Activated CD4-positive, CD25-positive, alpha-beta regulatory T cell treated with anti-CD3 and anti-CD28 coated beads, Interleukin-2, amount 50 U/mL, for 16 hours (primary cell): ENCODE measurements at regions not wholly inside any gene's neighbourhood (a gene's known extent, or its start where the extent isn't known, plus 50 kb on each side); places are given as distances from the start of the nearest gene placed in this dataset.
"Not testable (repeated sequence)": the region's sequence is repeated elsewhere in the genome, so short reads cannot be mapped to it uniquely, and the experiment has no call there.

Experiments
- DNase-seq: peaks from one replicate; pipeline ENCODE4 v3.0.0-alpha.2; 2020; ENCODE audit warnings: low read depth, low spot score

GRCh38 chr2:212913640-212914306, 237.6 kb downstream of the IKZF2 start:
- no peak for DNase-seq

GRCh38 chr2:212912445-212913103, 238.8 kb downstream of the IKZF2 start:
- DNase-seq: no peak

- no peak for DNase-seq
Measured at GRCh38 chr2:212911011-212911410, 240.4 kb downstream of the IKZF2 start.

GRCh38 chr2:212908682-212909435, 242.6 kb downstream of the IKZF2 start:
- DNase-seq: no peak

- DNase-seq: no peak
Measured at GRCh38 chr2:212908031-212908430, 243.4 kb downstream of the IKZF2 start.

- no peak for DNase-seq
Measured at GRCh38 chr2:212906620-212907019, 244.8 kb downstream of the IKZF2 start.

GRCh38 chr2:212905640-212906201, 245.7 kb downstream of the IKZF2 start:
- DNase-seq: no peak

GRCh38 chr2:212904646-212905045, 246.8 kb downstream of the IKZF2 start:
- no peak for DNase-seq

GRCh38 chr2:212903413-212903812, 248.0 kb downstream of the IKZF2 start:
- no peak for DNase-seq

- DNase-seq: no peak
Measured at GRCh38 chr2:212902421-212902820, 249.0 kb downstream of the IKZF2 start.

- DNase-seq: no peak
Measured at GRCh38 chr2:212901604-212902275, 249.7 kb downstream of the IKZF2 start.

- DNase-seq: no peak
Measured at GRCh38 chr2:212900715-212901114, 250.7 kb downstream of the IKZF2 start.

- DNase-seq: no peak
Measured at GRCh38 chr2:212898011-212898410, 253.4 kb downstream of the IKZF2 start.

GRCh38 chr2:212897296-212897695, 254.1 kb downstream of the IKZF2 start:
- no peak for DNase-seq

- no peak for DNase-seq
Measured at GRCh38 chr2:212894026-212894425, 257.4 kb downstream of the IKZF2 start.

- DNase-seq: no peak
Measured at GRCh38 chr2:212893216-212893615, 258.2 kb downstream of the IKZF2 start.

- no peak for DNase-seq
Measured at GRCh38 chr2:212892193-212892592, 259.2 kb downstream of the IKZF2 start.

GRCh38 chr2:212891580-212891979, 259.8 kb downstream of the IKZF2 start:
- no peak for DNase-seq

GRCh38 chr2:212882626-212883025, 268.8 kb downstream of the IKZF2 start:
- no peak for DNase-seq

GRCh38 chr2:212876556-212876955, 274.9 kb downstream of the IKZF2 start:
- not testable (repeated sequence) for DNase-seq

- not testable (repeated sequence) for DNase-seq
Measured at GRCh38 chr2:212875950-212876349, 275.5 kb downstream of the IKZF2 start.

- no peak for DNase-seq
Measured at GRCh38 chr2:212873256-212873655, 278.2 kb downstream of the IKZF2 start.
